Stromal cell of bone marrow (primary cell): ENCODE measurements at regions not wholly inside any gene's neighbourhood (a gene's known extent, or its start where the extent isn't known, plus 50 kb on each side); places are given as distances from the start of the nearest gene placed in this dataset.

Experiments
- DNase-seq: peaks from one replicate; pipeline ENCODE4 v3.0.0-alpha.2; 2012; ENCODE audit warnings: low read depth

DNA sequence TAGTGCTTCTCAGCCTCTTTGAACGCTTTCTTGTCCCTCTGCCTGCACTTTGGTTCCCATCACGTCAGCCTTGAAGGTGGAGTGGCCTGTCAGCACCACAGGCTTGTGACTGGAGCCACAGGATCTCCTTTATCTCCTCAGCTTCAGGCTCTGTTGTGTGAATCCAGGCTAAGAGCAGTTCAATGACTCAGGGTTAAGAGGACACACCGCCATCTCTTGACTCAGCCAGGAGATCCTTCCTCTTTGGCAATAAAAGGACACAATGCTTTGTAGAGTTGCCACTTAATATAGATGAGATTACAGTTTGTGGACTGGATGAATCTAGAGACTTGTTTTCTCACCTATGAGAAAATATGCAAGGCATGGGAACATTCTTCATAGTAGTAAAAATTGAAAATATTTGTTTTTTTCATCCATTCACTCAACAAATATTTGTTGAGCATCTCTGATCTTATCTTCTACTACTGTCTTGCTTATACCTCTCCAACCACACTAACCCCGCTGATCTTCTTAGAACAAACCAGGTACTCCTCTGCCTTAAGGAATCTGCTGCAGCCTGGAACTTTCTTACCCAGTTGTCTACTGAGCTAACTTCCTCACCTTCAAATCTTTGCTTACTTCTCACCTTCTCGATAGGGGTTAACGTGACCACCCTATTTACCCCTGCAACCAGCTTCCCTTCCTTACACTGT lies 62.3 kb downstream of the UCHL1 start:
- no peak for DNase-seq

DNA sequence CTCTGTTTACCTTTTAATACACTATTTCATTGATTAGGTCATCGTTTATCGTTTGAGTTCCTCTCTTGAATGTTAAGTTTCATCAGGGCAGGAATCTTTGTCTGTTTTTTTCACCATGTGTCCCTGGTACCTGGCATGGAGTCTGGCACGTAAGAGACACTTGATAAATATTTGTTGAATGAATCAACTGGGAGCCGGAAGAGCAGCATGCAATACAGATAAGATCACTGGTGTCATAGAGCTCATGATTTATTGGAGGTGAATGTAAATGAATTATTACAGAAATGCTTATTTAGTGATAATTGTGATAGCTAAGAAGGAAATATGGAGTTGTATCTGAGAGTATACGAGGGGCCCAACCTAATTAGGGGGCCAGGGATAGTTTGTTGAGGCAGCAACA lies 62.8 kb downstream of the UCHL1 start:
- DNase-seq = no peak

GRCh38 chr4:41320278-41320677 lies 63.5 kb downstream of the UCHL1 start:
- DNase-seq = no peak

DNA sequence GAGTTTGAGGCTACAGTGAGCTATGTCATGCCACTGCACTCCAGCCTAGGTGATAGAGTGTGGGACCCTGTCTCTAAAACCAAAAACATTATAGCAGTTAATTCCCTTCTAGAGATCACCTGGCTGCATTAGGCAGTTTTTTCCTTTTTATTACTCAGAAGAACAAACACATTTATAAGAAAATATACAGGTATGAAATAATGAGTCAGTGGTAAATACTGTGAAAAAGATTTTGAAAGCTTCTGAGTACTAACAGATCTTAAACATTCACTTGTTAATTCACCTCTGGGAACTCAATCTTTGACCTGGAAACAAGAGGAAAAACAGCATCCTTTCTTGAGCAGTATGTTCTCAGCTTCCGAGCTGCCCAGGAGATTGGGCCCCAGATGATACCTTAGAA lies 64.1 kb downstream of the UCHL1 start:
- no peak for DNase-seq

DNA sequence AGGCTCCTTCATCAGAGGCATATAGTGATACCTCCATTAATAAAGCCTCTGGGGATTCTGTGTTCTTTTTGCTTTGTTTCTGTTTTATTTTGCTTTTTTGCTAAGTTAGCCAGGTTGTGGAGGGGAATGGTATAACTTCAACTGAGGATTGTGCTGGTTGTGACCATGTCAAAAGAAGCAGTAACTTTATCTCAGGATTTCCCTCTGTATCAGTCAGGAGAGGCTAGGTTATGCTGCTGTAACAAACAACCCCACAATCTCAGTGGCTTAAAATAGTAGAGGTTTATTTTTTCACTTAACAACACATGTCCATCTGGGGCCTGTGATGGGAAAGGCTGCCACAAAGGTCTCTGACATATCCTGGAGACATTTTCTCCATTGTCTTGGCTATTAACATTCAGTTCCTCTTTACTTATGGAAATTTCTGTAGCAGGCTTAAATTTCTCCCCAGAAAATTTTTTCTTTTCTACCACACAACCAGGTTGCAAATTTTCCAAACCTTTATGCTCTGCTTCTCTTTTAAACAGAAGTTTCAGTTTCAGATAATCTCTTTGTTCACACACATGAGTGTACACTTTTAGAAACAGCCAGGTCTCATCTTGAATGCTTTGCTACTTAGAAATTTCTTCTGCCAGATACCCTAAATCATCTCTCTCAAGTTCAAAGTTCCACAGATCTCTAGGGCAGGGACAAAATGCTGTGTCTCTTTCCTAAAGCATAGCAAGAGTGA lies 64.7 kb downstream of the UCHL1 start:
- DNase-seq = no peak

- no peak for DNase-seq
Measured at GRCh38 chr4:41322617-41323016, 65.9 kb downstream of the UCHL1 start.

DNA sequence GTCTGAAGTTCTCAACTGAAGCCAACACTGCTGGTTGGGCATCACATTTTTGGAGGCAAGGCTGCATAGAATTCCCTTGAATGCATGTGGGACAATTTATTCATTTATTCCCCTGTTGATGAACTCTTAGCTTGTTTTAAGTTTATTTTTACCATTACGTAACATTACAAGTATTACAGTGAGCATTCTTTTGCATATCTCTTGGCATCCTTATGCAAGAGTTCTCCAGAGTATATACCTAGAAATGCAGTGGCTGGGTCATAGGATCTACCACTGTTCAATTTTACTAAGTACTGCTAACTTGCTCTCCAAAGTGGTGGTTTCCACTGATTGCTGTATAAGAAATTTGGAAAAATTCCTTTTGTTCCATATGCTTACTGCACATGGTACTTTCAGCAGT lies 66.5 kb downstream of the UCHL1 start:
- DNase-seq = no peak

DNA sequence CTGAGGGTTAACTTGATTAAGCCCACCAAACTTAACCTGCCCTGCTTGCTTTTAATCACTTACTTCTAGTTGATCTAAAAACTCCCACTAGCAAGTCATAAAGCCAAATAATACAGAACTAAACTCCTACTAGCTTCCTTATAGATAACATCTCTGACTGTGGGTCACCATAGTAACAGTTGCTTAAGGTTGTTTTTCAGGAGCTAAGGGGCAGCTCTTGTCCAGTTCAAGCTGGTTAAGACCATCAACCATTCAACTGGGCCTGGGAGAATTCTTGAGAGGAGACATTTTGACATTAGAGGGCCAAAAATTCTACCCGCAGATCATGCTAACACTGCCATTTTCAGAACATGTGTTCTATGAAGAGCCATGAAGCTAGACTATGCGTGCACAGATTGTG lies 67.0 kb downstream of the UCHL1 start:
- DNase-seq = no peak

GRCh38 chr4:41324861-41325260 lies 68.1 kb downstream of the UCHL1 start:
- DNase-seq = no peak

DNA sequence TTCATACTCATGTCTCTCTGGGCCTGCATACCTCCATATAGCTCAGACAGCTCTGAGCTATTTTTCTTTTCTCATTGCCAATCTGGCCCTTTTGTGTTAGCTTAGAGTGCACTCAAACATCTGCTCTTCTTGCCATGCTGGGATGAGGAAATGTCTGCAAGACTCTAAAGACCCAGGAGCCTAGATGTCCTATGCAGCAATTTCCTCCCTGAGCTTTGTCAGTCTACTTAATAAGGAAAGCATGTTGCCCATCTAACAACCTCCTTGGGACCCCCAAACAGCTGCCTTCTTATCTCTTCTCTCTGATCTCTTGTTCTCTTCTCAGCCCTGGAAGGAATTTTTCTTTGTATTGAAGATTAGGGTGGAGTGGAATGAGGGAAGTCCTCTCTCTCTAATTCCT lies 69.2 kb downstream of the UCHL1 start:
- DNase-seq = no peak

DNA sequence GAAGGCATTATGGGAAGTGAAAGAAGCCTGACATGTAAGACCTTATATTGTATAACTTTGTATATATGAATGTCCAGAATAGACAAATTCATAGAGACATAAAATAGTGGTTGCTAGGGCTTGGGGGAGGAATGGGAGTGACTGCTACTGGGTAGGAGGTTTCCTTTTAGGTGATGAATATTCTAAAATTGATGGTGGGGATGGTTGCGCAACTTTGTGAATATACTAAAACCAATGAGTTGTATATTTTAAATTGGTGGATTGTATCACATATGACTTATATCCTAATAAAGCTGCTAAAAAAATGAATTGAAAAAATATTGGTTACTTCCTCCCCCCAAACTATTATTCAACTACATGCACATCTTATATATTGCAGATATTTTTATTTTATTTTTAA lies 70.0 kb downstream of the UCHL1 start:
- no peak for DNase-seq

DNA sequence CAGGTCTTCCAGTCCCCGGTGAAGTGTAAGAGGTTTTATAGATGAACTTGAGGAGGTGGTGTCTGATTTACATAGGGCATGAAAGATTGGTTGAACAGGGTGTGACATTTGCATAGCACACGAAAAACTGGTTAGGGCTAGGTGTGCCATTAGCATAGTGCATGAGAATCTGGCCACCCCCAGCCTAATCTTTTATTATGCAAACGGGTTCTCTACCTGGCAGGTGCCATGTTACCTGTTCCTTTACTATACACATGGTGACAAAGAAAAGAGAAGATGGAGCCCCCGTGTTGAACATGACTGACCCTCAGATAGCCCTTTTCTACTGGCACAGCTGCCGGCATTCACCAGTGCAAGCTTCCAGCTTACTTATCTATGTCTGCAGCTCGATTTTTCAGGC lies 71.0 kb downstream of the UCHL1 start:
- no peak for DNase-seq

DNA sequence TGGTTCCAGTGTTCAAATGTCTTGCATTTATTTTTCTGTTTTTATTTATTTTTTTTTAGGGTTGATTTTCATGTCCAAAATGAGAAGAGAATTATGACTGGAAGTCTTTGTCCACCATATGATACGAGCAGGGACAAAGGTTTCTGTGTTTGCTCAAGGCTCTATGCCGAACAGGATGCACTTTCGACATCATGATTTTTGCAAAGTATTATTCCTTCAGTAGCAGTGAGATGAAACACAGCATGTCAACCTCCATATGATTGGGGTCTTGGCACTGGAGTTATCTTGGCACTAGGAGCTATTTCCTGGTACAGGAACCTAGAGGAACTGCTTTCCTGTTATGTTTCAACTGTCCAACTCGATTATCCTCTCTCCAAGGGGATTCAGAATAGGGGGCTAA lies 72.6 kb downstream of the UCHL1 start:
- DNase-seq = no peak

- no peak for DNase-seq
Measured at GRCh38 chr4:41331224-41331623, 74.5 kb downstream of the UCHL1 start.

DNA sequence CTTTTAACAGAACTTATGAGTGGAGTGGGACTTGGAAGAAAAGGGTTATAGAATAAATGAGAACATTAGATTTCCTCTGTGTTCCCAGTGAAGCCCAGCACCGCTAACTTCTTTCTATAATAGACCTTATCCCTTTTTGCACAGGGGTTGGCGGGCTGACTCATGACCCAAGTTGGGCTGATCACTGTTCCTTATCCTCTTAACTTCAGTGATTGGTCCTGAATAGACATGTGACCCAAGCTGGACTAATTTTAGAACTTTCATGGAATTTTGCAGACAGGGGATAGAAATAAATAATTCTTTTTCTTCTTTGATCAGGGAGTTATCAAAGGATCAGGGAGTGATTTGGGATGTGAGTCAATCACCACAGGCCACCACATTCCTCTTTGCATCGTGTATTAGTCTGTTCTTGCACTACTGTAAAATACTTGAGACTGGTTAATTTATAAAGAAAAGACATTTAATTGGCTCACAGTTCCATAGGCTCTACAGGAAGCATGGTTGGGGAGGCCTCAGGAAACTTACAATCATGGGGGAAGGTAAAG lies 75.9 kb downstream of the UCHL1 start:
- no peak for DNase-seq

DNA sequence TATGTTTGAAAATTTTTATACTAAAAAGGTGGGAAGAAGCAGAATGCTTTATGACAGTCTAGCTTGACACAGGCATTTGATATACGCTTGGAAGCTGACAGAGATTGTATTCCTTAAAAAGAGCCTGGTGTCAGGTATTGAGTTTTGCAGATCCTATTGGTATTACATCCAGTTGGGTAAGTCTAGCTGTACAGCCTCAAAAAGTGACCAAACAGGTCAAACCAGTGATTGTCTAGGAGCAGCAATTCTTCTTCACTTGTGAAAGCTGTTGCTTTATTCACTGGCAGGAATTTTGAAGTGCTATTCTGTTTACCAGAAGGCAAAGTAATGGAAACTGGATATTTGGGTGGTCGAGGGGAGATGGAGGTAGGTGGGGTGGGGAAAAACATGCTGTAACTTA lies 77.5 kb downstream of the UCHL1 start:
- no peak for DNase-seq

- DNase-seq = peak; percentile 54
Measured at GRCh38 chr4:41339812-41340809, 83.4 kb downstream of the UCHL1 start.

GRCh38 chr4:41346306-41347061 lies 89.8 kb downstream of the UCHL1 start:
- DNase-seq = no peak

GRCh38 chr4:41349021-41349420 lies 92.3 kb downstream of the UCHL1 start:
- no peak for DNase-seq

GRCh38 chr4:41358647-41359421 lies 102.1 kb downstream of the UCHL1 start:
- DNase-seq = no peak

DNA sequence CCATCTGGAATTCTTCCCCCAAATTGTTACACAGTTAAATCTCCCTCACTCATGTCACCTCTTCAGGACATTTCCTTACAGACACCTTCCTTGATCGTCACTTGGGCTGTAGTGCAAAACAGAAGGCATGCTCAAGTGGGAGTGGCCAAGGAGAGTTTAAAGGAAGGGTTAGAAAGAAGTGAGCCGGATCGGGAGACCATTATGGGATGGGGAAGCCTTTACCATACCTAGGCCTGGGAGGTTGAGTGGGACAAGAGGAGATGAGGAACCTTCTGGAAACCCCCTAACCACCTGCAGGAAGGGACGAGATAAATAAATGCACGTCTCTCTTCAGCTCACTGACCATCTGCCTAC lies 102.7 kb downstream of the UCHL1 start:
- no peak for DNase-seq
